ENCODE measurements at regions not wholly inside any gene's neighbourhood (a gene's known extent, or its start where the extent isn't known, plus 50 kb on each side); places are given as distances from the start of the nearest gene placed in this dataset.
"Not testable (repeated sequence)": the region's sequence is repeated elsewhere in the genome, so short reads cannot be mapped to it uniquely, and the experiment has no call there.

DNA sequence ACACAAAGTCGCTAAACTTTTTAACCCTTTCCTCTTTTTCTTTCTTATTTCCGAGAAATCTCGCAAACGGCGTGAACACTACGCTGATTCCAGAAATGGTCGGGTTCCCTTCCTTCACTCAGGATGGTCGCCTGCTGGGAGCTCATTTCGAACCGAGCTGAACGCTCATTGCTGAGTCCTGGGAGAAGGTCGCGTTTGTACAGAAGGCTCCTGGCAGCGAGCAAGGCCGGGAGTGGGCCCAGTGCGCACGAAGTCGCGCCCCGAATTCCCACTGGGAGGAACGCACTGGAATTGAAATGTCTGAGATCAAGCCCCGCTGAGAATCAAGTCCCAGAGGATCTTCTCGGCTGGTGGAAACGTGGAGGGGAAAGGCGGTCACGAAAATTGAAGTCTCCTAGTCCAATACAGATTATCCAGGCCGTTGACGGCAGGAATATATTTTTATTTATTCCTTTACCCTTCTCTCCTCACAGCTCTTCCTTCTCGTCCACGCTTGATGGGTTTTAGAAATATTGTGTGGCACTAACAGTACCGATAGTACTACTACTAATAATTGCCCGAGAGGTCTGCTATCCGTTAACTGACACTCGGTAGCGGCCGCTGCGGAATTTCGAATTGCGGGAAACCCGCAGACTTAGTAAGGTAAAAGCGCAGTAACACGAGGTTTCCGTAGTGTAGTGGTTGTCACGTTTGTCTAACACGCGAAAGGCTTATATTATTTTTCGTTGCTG lies 207.2 kb upstream of the ZNF184 start:
- DNase-seq (ENCODE audit: low read depth in 4 of 4, low spot score in 2 of 4): no peak

DNA sequence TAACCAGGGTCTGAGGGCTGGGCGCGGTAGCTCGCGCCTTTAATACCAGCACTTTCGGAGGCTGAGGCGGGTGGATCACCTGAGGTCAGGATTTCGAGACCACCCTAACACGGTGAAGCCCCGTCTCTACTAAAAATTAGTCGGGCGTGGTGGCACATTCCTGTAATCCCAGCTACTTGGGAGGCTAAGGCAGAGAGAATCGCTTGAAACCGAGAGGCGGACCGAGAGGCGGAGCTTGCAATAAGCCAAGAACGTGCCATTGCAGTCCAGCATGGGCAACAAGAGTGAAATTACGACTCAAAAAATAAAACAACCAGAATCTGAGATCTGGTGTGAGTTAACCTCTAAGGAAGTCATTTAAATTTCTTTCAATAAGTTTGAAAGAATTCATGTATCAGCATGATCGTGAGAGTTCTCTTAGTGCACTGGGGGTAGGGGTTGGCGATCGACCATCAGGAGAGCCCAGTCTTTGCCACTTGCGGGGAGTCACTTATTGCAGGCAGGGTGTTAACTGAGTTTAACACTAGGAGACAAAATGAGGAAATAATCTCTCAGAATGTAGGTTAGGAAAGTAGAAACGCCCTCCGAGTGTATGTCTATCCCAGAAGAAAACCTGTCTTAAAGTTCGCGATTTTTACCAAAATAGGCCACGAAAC lies 206.5 kb upstream of the ZNF184 start:
- DNase-seq (ENCODE audit: low read depth in 4 of 4, low spot score in 2 of 4): no peak

DNA sequence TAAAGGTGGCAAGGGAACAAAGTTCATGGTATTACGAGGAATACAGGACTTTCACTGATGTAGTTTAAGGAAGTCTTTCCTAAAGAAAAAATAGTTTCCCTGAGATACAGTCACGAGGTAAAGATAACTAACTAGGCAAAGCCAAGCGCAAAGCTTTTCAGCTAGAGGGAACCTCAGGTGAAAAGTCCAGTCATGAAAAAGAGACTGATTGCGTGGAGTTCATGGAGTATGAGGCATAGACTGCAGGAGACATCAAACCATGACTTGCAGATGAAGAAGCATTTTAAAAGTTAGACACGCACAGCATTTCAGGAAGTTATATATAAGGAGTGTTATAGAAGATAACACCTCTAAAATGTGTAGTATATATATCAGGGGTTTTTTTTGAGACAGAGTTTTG lies 205.6 kb upstream of the ZNF184 start:
- DNase-seq (ENCODE audit: low read depth in 4 of 4, low spot score in 2 of 4): no peak

DNA sequence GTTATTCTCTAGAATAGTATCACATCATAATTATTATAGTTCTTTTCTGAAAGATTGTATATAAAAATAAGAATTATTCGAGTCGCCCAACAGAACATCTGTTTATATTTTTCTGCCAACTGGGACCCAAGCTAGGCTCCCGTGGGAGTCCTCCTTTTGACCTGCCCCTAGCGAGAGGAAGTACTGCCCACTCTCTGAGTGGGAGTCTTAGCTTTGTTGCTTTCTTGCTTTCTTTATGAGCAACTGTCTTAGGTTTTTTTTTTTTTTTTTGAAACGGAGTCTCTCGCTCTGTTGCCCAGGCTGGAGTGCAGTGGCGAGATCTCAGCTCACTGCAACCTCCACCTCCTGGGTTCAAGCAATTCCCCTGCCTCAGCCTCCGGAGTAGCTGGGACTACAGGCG lies 202.0 kb upstream of the ZNF184 start:
- no peak for DNase-seq (ENCODE audit: low read depth in 4 of 4, low spot score in 2 of 4)

DNA sequence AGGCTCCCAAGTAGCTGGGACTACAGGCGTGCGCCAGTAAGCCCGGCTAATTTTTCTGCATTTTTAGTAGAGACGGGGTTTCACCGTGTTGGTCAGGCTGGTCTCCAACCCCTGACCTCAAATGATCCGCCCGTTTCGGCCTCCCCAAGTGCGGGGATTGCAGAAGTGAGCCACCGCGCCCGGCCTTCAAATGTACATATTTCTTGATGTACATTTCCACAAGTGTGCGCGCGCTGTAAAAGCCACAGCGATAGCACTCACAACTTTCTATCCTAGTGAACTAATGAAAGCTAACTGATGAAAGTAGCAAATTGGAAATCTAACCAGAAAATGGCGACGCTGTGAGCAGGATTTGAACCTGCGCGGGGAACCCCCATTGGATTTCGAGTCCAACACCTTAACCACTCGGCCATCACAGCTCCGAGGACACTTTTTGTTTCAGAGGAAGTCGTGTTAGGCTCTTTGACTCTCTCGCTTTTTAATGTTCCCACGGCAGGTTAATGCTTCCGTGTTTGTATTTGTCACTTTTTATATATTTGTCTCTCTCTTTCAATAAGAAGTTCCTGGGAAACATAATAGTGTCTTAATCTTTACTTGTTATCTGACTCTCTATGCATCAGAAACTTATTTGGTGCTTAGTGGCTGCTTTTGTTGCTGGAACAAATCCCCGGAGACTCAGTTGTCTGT lies 199.4 kb upstream of the ZNF184 start:
- DNase-seq (ENCODE audit: low read depth in 4 of 4, low spot score in 2 of 4): no peak

DNA sequence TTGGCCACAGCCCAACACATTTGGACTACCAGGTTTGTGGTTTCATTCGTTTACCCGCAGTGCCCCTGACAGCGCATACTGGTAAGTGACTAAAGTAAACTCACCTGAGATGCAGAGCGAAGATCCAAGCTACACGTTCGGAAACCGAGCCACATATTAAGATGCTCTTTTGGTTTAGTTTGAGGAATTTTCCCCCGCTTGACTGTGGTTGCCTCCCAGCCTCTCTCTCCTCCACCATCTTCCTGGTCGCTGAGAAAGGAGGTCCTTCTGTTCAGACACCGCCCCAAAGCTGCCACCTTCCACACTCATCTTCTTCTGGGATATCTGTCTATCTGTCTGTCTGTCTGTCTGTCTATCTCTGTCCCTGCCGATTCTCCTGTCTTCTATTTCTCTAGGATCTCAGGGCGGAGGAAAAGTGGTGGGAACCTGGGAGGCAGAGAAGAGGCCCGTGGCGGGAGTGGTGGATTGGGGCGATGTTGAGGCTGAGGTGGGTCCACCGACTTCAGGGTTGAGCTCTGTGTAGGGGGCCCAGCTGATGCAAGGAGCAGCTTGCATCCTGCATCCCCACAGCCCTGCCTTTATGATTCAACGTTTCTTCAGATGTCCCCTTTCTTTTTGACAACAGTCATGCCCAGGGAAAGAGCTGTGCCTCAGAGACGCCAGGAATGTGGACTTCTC lies 196.9 kb upstream of the ZNF184 start:
- DNase-seq (ENCODE audit: low read depth in 4 of 4, low spot score in 2 of 4): no peak

DNA sequence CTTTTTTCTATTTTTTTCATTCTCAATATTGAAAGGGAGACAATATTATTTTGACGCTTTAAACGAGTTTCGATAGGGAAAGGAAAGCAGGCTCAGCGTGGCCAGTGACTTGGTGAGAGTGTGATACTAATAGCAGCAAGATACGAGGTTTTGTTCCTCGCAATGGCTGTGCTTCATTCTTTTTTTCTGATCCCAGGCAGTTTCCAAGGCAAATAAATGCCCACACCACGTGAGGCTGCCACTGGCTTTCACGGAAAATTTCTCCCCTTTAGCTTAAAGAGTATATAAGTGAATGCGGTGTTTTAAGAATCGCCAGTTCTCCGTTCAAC lies 196.4 kb upstream of the ZNF184 start:
- no peak for DNase-seq (ENCODE audit: low read depth in 4 of 4, low spot score in 2 of 4)

DNA sequence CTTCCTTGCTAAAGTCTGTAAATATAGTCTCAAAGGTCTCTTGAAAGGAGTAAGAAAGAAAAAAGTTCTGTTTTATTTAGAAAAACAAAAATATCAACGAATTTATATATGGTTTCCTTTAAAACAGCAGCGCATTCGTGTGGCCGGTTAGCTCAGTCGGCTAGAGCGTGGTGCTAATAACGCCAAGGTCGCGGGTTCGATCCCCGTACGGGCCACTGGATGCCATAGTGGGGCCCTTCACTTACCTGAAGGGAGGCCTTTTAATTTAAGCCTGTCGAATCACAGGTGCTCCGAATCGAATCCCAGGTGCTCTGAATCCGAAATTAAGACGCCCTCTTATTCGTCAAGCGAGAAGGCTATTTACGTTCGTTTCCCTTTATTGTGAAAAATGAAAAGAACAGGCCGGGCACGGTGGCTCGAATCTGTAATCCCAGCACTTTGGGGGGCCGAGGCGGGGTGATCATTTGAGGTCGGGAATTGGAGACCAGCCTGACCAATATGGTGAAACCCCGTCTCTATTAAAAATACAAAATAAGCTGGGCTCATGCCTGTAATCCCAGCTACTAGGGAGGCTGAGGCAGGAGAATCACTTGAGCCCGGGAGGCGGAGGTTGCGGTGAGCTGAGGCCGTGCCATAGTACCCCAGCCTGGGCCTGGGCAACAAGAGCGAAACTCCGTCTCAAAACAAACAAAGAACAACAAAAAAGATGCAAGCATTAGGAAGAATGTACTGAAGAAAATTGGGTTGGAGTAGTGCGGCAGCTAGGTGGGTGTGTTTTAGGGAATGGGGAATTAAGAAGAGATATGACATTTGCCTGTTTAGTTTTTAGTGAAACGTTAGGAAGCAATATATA lies 195.8 kb upstream of the ZNF184 start:
- no peak for DNase-seq (ENCODE audit: low read depth in 4 of 4, low spot score in 2 of 4)

DNA sequence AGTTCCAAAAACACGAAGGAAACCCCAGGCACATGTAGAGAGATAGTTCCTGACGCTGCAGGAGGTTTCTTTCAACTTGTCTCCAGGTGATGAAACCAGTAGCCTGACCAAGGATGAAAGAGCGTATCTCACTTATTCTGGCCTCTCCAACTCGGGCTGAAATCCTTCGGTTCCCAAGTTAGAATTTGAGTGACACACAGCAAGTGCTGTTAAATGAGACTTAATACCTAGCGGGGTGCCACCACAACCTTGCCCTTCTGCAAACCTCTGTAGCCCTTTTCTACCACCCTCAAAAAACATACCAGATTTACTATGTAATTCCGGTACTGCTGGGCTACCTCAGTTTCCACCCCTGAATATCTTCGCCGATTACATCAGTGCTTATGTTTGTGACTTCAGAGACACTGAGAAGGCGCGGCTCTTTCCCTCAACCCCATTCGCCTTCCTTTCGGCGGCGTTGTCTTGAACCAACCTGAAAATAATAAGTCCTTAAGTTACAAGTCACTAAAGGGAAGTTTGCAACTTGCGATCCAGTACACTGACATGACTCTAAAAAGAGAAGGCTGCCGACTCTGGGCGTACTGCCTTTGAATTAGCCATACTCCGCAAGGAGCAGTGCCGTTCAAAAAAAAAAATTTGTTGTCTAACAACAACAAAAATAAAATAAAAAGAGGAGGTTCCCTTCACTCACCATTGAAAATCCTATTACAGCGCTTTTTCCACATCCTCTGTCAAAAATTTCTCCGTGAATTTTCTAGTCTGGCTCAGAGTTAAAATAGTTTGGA lies 194.9 kb upstream of the ZNF184 start:
- no peak for DNase-seq (ENCODE audit: low read depth in 4 of 4, low spot score in 2 of 4)

DNA sequence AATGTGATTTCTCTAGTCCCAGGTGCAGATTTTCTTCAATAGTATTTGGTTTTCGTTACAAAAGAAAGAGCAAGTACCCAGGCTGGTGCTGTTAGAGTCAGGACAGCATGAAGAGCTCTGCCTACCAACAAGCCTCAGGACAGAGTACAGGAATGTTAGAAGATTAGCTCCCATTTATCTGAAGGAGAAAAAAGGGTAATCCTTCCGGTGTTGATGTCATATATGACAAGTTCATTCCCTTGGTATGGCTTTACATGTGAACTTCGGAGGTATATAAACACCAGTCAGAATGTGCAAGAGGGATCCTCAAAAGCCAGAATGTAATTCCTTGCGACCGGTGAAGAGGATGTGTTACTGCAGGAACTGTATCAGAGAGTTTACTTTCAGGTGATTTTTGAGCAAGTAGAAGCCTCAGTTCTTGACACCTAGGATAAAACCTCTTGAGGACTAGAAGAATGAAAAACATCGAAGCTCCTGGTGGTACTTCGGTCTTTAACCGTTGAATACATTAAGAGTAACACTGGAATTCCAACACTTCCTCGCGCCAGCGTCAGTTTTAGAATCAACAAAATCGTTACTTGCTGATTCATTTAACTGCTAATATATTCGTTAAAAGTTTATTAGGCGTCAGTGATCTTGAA lies 194.2 kb upstream of the ZNF184 start:
- no peak for DNase-seq (ENCODE audit: low read depth in 4 of 4, low spot score in 2 of 4)

DNA sequence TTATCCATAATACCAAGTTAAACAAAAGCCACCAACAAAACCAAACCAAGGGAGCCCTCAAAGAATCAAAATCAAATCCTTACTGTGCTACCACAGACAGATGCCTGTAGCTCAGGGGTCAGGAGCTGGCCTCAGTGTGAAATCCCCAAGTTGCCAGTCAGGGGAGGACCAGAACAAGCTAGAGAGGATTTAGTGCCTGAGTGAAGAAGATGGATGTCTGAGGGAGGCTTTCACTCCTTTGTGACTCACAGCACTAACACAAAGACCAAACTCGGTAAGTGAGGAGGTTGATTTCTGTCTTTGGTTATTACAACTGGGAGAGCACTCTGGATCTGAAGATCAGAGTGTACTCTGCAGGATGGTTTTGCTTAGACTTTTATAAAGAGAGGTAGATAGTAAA lies 189.9 kb upstream of the ZNF184 start:
- DNase-seq (ENCODE audit: low read depth in 4 of 4, low spot score in 2 of 4): no peak

DNA sequence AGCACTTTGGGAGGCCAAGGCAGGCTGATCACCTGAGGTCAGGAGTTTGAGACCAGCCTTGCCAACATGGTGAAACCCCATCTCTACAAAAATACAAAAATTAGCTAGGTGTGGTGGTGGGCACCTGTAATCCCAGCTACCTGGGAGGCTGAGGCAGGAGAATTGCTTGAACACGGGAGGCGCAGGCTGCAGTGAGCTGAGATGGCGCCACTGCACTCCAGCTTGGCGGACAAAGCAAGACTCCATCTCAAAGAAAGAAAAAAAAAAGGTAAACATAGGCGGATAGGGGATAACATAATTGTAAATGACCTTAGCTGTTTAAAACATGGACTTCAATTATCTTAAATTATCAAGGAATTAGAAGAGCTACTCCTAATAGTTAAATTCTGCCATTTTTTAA lies 189.3 kb upstream of the ZNF184 start:
- not testable (repeated sequence) for DNase-seq (ENCODE audit: low read depth in 4 of 4, low spot score in 2 of 4)

DNA sequence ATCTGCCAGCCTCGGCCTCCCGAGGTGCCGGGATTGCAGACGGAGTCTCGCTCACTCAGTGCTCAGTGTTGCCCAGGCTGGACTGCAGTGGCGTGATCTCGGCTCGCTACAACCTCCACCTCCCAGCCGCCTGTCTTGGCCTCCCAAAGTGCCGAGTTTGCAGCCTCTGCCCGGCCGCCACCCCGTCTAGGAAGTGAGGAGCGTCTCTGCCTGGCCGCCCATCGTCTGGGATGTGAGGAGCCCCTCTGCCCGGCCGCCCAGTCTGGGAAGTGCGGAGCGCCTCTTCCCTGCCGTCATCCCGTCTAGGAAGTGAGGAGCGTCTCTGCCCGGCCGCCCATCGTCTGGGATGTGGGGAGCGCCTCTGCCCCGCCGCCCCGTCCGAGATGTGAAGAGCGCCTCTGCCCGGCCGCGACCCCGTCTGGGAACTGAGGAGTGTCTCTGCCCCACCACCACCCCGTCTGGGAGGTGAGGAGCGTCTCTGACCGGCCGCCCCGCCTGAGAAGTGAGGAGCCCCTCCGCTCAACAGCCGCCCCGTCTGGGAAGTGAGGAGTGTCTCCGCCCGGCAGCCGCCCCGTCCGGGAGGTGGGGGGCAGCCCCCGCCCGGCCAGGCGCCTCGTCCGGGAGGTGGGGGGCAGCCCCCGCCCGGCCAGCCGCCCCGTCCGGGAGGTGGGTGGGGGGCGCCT lies 180.4 kb upstream of the ZNF184 start:
- not testable (repeated sequence) for DNase-seq (ENCODE audit: low read depth in 4 of 4, low spot score in 2 of 4)

DNA sequence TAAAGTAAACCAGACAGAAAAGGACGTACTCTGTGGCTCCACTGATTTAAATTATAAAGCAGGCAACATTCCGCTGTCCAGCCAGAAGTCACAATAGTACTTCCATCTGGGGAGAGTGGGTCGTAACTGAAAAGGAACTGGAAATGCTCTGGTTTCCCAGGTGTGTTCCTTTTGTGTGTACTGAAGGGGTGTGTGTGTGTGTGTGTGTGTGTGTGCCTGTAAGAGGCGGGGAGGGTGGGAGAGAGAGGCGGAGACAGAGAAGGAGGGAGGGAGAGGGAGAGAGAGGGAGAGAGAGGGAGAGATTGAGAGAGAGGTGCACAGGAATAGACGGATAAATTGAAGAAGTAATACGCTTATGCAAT lies 178.4 kb upstream of the ZNF184 start:
- DNase-seq (ENCODE audit: low read depth in 4 of 4, low spot score in 2 of 4): no peak

DNA sequence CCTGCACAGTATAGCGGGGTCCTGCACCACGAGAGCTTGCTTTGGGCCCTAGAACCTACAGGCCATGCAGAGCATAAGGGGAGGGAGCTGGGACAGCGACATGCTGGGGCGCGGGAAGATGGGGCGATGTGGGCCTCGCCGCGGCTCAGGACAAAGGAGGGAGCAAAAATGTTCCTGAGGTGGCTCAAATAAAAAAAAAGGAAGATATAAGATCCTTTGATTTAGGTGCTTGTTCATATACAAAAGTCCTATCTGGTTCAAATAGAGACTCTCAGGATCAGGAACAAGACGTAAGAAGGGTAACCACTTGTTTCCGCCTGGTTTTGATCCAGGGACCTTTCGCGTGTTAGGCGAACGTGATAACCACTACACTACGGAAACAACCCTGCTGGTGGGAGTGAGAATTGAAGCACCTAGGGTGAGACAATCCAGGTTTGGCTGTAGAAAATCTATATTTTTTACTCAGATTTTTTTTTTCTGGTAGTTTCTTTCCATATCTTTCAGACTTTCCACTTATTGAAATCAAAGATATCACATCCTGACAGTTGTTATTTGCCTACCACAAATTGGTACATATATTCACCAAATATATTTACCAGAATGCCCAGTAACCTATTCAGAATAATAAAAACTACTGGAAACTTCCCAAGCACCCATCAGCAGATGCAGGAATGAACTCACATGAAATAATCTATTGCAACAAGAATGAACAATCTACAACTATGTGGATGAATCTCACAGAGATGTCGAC lies 177.9 kb upstream of the ZNF184 start:
- DNase-seq (ENCODE audit: low read depth in 4 of 4, low spot score in 2 of 4): no peak

DNA sequence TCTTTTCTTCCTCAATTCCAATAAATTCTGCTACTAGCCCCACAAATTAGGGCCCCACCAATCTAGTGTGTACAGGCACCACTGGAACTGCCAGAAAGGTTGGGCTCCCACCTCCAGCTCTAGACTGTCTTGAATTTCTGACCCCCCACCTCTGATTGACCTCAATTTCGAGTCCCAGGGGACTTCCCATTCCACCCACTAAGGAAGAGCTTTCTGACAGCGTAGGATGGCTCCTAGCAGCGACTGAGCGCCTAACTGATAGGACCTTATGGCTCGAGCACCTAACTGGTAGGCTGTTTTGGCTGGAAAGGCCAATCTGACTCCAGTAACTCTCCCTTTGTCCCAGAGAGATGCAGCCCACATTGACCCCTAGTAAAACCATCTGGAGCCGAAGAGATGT lies 171.6 kb upstream of the ZNF184 start:
- no peak for DNase-seq (ENCODE audit: low read depth in 4 of 4, low spot score in 2 of 4)

DNA sequence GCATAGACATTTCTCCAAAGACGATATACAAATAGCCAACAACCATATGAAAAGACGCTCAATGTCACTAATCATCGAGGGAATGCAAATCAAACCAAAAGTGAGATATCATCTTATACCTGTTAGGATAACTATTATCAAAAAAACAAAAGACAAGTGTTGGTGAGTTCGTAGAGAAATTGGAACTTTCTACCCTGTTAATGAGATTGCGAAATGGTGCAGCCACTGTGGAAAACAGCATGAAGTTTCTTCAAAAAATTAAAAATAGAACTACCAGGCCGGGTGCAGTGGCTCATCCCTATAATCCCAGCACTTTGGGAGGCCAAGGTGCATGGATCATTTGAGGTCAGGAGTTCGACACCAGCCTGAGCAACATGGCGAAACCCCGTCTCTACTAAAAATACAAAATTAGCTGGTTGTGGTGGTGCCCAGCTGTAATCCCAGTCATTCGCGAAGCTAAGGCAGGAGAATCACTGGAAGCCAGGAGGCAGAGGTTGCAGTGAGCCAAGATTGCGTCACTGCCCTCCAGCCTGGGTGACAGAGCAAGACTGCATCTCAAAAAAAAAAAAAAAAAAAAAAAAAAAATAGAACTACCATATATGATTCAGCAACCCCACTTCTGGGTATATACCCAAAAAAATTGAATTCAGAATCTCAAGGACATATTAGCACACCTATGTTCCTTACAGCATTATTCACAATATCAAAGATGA lies 170.0 kb upstream of the ZNF184 start:
- DNase-seq (ENCODE audit: low read depth in 4 of 4, low spot score in 2 of 4): no peak

DNA sequence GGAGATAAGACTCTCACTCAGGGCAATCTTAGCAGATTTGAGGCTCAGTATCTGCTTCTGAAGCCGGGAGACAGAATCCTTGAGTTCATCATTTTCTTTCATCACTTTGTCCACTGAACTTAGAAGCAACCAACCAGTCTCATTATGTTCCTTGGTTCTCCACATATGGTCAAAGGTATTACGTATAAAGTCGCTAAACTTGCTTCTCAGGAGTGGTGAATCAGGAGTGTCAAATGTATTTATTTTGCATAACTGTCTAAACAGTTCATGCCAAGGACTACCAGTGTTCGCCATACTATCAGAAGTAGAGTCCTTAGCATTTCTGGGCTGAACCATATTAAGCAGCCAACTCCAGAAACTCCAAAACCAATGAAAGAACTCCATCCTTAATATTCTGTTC lies 163.0 kb upstream of the ZNF184 start:
- not testable (repeated sequence) for DNase-seq (ENCODE audit: low read depth in 4 of 4, low spot score in 2 of 4)
